CD14-positive monocyte (primary cell): ENCODE measurements at regions not wholly inside any gene's neighbourhood (a gene's known extent, or its start where the extent isn't known, plus 50 kb on each side); places are given as distances from the start of the nearest gene placed in this dataset.

Experiments used
- DNase-seq, 3 donors: peaks; one replicate each; pipeline ENCODE4 v3.0.0-alpha.2; 2011 to 2022
- H2AFZ ChIP-seq: 2 replicates; pipeline ENCODE4 v1.6.0; 2012; ENCODE audit warnings: mild to moderate bottlenecking, low read depth, low read length, inconsistent platforms; ENCODE audit not compliant: insufficient read depth, poor library complexity, severe bottlenecking
- H3K27ac ChIP-seq, 2 donors: 1 replicate in 1 of 2; 2 replicates in 1 of 2; pipeline ENCODE4 v1.5.1; 2012 to 2013; ENCODE audit warnings: low read length in 2 of 2, control low read depth in 1 of 2, inconsistent platforms in 1 of 2, low read depth in 1 of 2, mild to moderate bottlenecking in 1 of 2
- H3K27me3 ChIP-seq, 2 donors: one replicate each; pipeline versions ENCODE4 v1.6.0 to v1.6.1; 2011 to 2013; ENCODE audit warnings: low read length in 2 of 2; ENCODE audit not compliant: control insufficient read depth in 2 of 2, insufficient read depth in 2 of 2
- H3K36me3 ChIP-seq, 2 donors: replicated peaks in 1 of 2; 1 replicate in 1 of 2; 2 replicates in 1 of 2; pipeline versions ENCODE4 v1.5.1 to v1.6.1; 2012 to 2013; ENCODE audit warnings: low read length in 2 of 2, control low read depth in 1 of 2, inconsistent platforms in 1 of 2, mild to moderate bottlenecking in 1 of 2; ENCODE audit not compliant: insufficient read depth in 2 of 2, control insufficient read depth in 1 of 2
- H3K4me1 ChIP-seq, 2 donors: 1 replicate in 1 of 2; 2 replicates in 1 of 2; pipeline versions ENCODE4 v1.5.1 to v1.6.1; 2012 to 2013; ENCODE audit warnings: low read length in 2 of 2, control low read depth in 1 of 2, inconsistent platforms in 1 of 2, mild to moderate bottlenecking in 1 of 2, moderate library complexity in 1 of 2; ENCODE audit not compliant: insufficient read depth in 2 of 2, control insufficient read depth in 1 of 2
- H3K4me2 ChIP-seq: replicated peaks from 2 replicates; pipeline ENCODE3; 2012; ENCODE audit warnings: low read length, moderate library complexity, mild to moderate bottlenecking; ENCODE audit not compliant: poor library complexity, severe bottlenecking; ENCODE audit errors: extremely low read depth
- H3K4me3 ChIP-seq, 3 experiments: fragments of 200-600 bp in 1 of 3; sonication (generic) in 1 of 3; replicated peaks in 1 of 3; 1 replicate in 2 of 3; 2 replicates in 1 of 3; pipeline ENCODE4 v1.5.1; 2011 to 2013; ENCODE audit warnings: low read length in 3 of 3, mild to moderate bottlenecking in 3 of 3, control low read depth in 2 of 3, low read depth in 2 of 3, inconsistent platforms in 1 of 3, moderate library complexity in 1 of 3
- H3K79me2 ChIP-seq: 2 replicates; pipeline ENCODE4 v1.6.0; 2012; ENCODE audit warnings: mild to moderate bottlenecking, control low read depth, inconsistent platforms, low read length, moderate library complexity; ENCODE audit not compliant: insufficient read depth
- H3K9ac ChIP-seq: 2 replicates; pipeline ENCODE4 v1.6.0; 2017; ENCODE audit warnings: low read length, mild to moderate bottlenecking; ENCODE audit not compliant: insufficient read depth, poor library complexity, severe bottlenecking
- H3K9me3 ChIP-seq, 2 donors: replicated peaks in 1 of 2; 1 replicate in 1 of 2; 2 replicates in 1 of 2; pipeline versions ENCODE4 v1.5.1 to v1.6.1; 2012 to 2013; ENCODE audit warnings: low read length in 2 of 2, control low read depth in 1 of 2; ENCODE audit not compliant: control insufficient read depth in 1 of 2, insufficient read depth in 1 of 2
- H4K20me1 ChIP-seq: 2 replicates; pipeline ENCODE4 v1.6.0; 2012; ENCODE audit warnings: mild to moderate bottlenecking, low read length, control low read depth, moderate library complexity; ENCODE audit not compliant: insufficient read depth
- H3K27ac Mint-ChIP-seq, 7 donors: one replicate each; pipeline ENCODE4 v1.8.0; 2020; ENCODE audit warnings: mild to moderate bottlenecking in 7 of 7, mixed read lengths in 7 of 7, moderate library complexity in 6 of 7, inconsistent platforms in 2 of 7
- H3K27me3 Mint-ChIP-seq, 3 donors: one replicate each; pipeline ENCODE4 v1.8.0; 2021 to 2022; ENCODE audit warnings: low read depth in 3 of 3, mild to moderate bottlenecking in 3 of 3, mixed read lengths in 3 of 3, moderate library complexity in 3 of 3, inconsistent platforms in 1 of 3
- H3K36me3 Mint-ChIP-seq, 2 donors: one replicate each; pipeline ENCODE4 v1.8.0; 2020; ENCODE audit warnings: mixed read lengths in 2 of 2, inconsistent platforms in 1 of 2, mild to moderate bottlenecking in 1 of 2
- H3K4me1 Mint-ChIP-seq: one replicate; pipeline ENCODE4 v1.8.0; 2020; ENCODE audit warnings: mild to moderate bottlenecking, mixed read lengths
- H3K4me3 Mint-ChIP-seq, 2 donors: one replicate each; pipeline ENCODE4 v1.8.0; 2020; ENCODE audit warnings: mild to moderate bottlenecking in 2 of 2, mixed read lengths in 2 of 2, moderate library complexity in 1 of 2
- H3K9me3 Mint-ChIP-seq, 7 donors: one replicate each; pipeline ENCODE4 v1.8.0; 2020 to 2022; ENCODE audit warnings: mixed read lengths in 7 of 7, mild to moderate bottlenecking in 6 of 7, moderate library complexity in 6 of 7, inconsistent platforms in 2 of 7
- WGBS: methylation state at CpG from one replicate; pipeline ENCODE4 v1.1.5; 2013; ENCODE audit warnings: missing lambda C conversion rate; ENCODE audit not compliant: insufficient coverage; 5-methylcytosine and 5-hydroxymethylcytosine counted together
- intact Hi-C, 2 donors: fragments of 100-400 bp; cut with micrococcal nuclease; formaldehyde crosslinking; loops; one replicate each; pipeline versions ENCODE4 v1.15.0 to v1.15.1; 2023
- TF ChIP-seq, protein P1 (sequence below): fragments of 200-600 bp; IDR thresholded peaks from one replicate; pipeline ENCODE4 v1.8.0; 2022; ENCODE audit warnings: antibody characterized with exemption, mild to moderate bottlenecking

DNA sequence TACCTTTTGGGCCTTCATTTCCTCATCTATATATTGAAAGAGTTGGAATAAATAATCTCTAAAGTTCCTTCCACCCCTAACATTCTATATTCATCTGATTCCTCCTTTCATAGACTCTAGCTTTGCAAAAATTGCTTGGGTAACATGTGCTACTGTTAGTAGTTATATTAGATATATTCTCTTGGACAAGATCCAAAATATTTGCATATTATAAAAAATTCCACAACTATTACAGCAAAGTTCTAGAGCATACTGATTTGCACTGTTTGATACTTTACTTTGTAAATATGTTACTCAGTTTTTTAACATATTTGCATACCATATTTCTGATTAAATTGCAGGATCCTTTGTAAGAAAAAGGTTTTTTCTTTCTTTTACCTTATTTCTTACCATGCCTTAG lies 95.9 kb upstream of the UBE2E2 start:
- H3K4me3 ChIP-seq = no peak overlapping the region
- H3K9me3 ChIP-seq = peaks cover 0 to 3% of the 10 kb centered on the region in 2 donors
- no peak for DNase-seq
- intact Hi-C loops = no loop called here
- H3K27me3 ChIP-seq = no peaks in the 10 kb centered on the region
- Mint-ChIP-seq H3K27me3 (peaks cover 0 to 1% (median 0%) of the 10 kb centered on the region in 3 donors), H3K27ac (no peak overlapping the region), H3K4me1 (no peaks in the 10 kb centered on the region), H3K4me3 (no peak overlapping the region), H3K9me3 (peaks cover 0 to 12% (median 4%) of the 10 kb centered on the region in 7 donors), H3K36me3 (no peaks in the 10 kb centered on the region)
- H3K36me3 ChIP-seq = no peaks in the 10 kb centered on the region
- H3K4me1 ChIP-seq = peaks cover 0 to 1% of the 10 kb centered on the region in 2 donors
- no peaks in the 10 kb centered on the region for H4K20me1 ChIP-seq
- no peak overlapping the region for H2AFZ ChIP-seq
- H3K9ac ChIP-seq = no peak overlapping the region
- TF ChIP-seq, protein P1, sequence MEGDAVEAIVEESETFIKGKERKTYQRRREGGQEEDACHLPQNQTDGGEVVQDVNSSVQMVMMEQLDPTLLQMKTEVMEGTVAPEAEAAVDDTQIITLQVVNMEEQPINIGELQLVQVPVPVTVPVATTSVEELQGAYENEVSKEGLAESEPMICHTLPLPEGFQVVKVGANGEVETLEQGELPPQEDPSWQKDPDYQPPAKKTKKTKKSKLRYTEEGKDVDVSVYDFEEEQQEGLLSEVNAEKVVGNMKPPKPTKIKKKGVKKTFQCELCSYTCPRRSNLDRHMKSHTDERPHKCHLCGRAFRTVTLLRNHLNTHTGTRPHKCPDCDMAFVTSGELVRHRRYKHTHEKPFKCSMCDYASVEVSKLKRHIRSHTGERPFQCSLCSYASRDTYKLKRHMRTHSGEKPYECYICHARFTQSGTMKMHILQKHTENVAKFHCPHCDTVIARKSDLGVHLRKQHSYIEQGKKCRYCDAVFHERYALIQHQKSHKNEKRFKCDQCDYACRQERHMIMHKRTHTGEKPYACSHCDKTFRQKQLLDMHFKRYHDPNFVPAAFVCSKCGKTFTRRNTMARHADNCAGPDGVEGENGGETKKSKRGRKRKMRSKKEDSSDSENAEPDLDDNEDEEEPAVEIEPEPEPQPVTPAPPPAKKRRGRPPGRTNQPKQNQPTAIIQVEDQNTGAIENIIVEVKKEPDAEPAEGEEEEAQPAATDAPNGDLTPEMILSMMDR = no peak
- H3K79me2 ChIP-seq = no peaks in the 10 kb centered on the region
- no peak overlapping the region for H3K4me2 ChIP-seq
- H3K27ac ChIP-seq = no peak overlapping the region

DNA sequence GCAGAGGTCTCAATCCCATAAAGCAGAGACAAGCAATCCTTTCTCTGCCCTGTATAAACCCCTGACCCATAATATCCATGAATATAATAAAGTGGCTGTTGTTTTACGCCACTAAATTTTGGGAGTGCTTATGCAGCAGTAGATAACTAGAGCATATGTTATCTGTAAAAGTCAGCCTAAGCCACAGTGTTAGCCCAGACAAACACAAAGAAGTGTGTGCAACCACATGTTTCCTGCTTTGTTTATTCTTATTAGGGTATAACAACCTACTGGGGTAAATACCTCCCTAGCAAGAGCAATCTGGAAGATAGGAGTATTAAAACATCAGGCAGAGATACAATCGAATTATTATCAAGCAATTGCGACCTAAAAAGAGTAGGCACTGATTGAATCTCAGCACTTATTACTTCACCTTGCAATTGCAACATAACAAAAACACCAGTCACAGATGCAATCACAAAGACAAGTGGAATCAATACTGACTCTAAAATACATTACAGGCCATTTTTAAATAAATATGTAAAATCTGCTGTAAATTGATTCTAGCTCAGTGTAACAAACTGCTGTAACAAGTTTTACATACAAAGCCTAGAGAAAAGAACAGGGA lies 94.6 kb upstream of the UBE2E2 start:
- peaks cover 0 to 3% of the 10 kb centered on the region in 2 donors for H3K9me3 ChIP-seq
- H3K27me3 ChIP-seq = no peaks in the 10 kb centered on the region
- no peaks in the 10 kb centered on the region for H3K36me3 Mint-ChIP-seq
- H3K27ac ChIP-seq = no peak overlapping the region
- H3K9ac ChIP-seq = no peak overlapping the region
- no peak overlapping the region for H3K27ac Mint-ChIP-seq
- no peak overlapping the region for H2AFZ ChIP-seq
- no peaks in the 10 kb centered on the region for H4K20me1 ChIP-seq
- peaks cover 10% of the 10 kb centered on the region for H3K4me1 Mint-ChIP-seq
- no peaks in the 10 kb centered on the region for H3K36me3 ChIP-seq
- WGBS = no CpG with 5 or more reads among the region's 3 CpGs
- no peak overlapping the region for H3K4me3 ChIP-seq
- peaks cover 10 to 12% of the 10 kb centered on the region in 2 donors for H3K4me1 ChIP-seq
- no peaks in the 10 kb centered on the region for H3K79me2 ChIP-seq
- H3K27me3 Mint-ChIP-seq = peaks cover 0 to 1% (median 0%) of the 10 kb centered on the region in 3 donors
- TF ChIP-seq, protein P1 = no peak
- no peak overlapping the region for H3K4me2 ChIP-seq
- intact Hi-C loops = no loop called here
- H3K9me3 Mint-ChIP-seq = peaks cover 0 to 10% (median 4%) of the 10 kb centered on the region in 7 donors
- no peak for DNase-seq
- H3K4me3 Mint-ChIP-seq = no peak overlapping the region
